Erythroblast (primary cell): ENCODE measurements at regions not wholly inside any gene's neighbourhood (a gene's known extent, or its start where the extent isn't known, plus 50 kb on each side); places are given as distances from the start of the nearest gene placed in this dataset.

Experiments
- GATA1 ChIP-seq: IDR thresholded peaks from 2 replicates; pipeline ENCODE4 v1.6.1; 2011; ENCODE audit warnings: low read depth, mild to moderate bottlenecking, control low read depth, low read length, moderate library complexity
- POLR2A ChIP-seq: IDR thresholded peaks from 2 replicates; pipeline ENCODE4 v1.6.1; 2011; ENCODE audit warnings: mild to moderate bottlenecking, low read length

DNA sequence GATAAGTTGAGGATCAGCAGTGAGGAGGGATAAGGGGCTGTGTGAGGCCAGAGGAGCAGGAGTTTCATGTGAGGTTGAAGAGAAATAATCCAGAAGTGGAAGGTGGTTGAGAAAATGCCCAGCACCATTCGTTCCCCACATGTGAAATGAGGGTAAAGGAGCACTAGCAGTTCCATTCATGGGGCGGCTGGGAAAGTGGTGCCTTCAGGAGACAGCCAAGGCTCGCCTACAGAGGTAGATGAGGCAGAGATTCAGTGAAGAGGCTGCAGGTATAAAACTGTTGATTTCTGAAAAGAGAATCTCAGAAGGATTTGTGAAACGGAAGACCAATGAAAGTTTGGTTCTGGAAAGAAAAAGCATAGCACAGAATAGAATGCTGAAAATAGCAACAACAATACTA is 272.6 kb downstream of the MSX2 start:
- TF ChIP-seq POLR2A (no peak), GATA1 (no peak)
